Stomach (tissue), 4 donors: ENCODE measurements at regions not wholly inside any gene's neighbourhood (a gene's known extent, or its start where the extent isn't known, plus 50 kb on each side); places are given as distances from the start of the nearest gene placed in this dataset.

ENCODE experiments used
- CTCF ChIP-seq, 7 experiments: fragments of 450-650 bp in 4 of 7; fragments of 200-600 bp in 3 of 7; sonication (generic) in 3 of 7; IDR thresholded peaks; one replicate each; pipeline ENCODE4 v1.5.1; 2016 to 2019; ENCODE audit warnings: antibody characterized with exemption in 7 of 7, control low read depth in 2 of 7, mild to moderate bottlenecking in 1 of 7
- POLR2A ChIP-seq, 4 donors: fragments of 450-650 bp; IDR thresholded peaks; one replicate each; pipeline ENCODE4 v1.6.1; 2016; ENCODE audit warnings: antibody characterized with exemption in 4 of 4, control low read depth in 2 of 4, mild to moderate bottlenecking in 1 of 4, moderate library complexity in 1 of 4

- TF ChIP-seq CTCF (IDR thresholded peaks at IDR 0.05) (no peak), POLR2A (IDR thresholded peaks at IDR 0.05) (no peak)
Observed at GRCh38 chr4:97215409-97215941, 927.8 kb downstream of the STPG2 start.
